Mammary epithelial cell (primary cell): ENCODE measurements at regions not wholly inside any gene's neighbourhood (a gene's known extent, or its start where the extent isn't known, plus 50 kb on each side); places are given as distances from the start of the nearest gene placed in this dataset.

Source experiments
- CTCF ChIP-seq, 2 donors: IDR thresholded peaks in 1 of 2; conservative IDR thresholded peaks in 1 of 2; 2 replicates each; pipeline ENCODE4 v1.5.1; 2011 to 2012; ENCODE audit warnings: inconsistent platforms in 2 of 2, low read length in 2 of 2, mild to moderate bottlenecking in 2 of 2, control low read depth in 1 of 2, low read depth in 1 of 2; ENCODE audit not compliant: insufficient read depth in 1 of 2; ENCODE audit errors: extremely low read depth in 1 of 2
- EZH2 ChIP-seq: IDR thresholded peaks from 2 replicates; pipeline ENCODE4 v1.6.1; 2012; ENCODE audit warnings: low read length, inconsistent platforms, borderline replicate concordance

GRCh38 chr6:21993841-21994240, 303.0 kb downstream of the PRL start:
- no peak for TF ChIP-seq CTCF (conservative IDR thresholded peaks at IDR 0.05 in 1 of 2, IDR thresholded peaks at IDR 0.05 in 1 of 2; ENCODE audit: extremely low read depth in 1 of 2, insufficient read depth in 1 of 2, low read depth in 1 of 2, low read length in 2 of 2)
- TF ChIP-seq EZH2, result no peak
